Esophagus squamous epithelium (tissue), 4 donors: ENCODE measurements at regions not wholly inside any gene's neighbourhood (a gene's known extent, or its start where the extent isn't known, plus 50 kb on each side); places are given as distances from the start of the nearest gene placed in this dataset.

Experiments used
- POLR2A ChIP-seq, 4 donors: fragments of 450-650 bp; IDR thresholded peaks; one replicate each; pipeline ENCODE4 v1.6.1; 2017; ENCODE audit warnings: antibody characterized with exemption in 4 of 4, mild to moderate bottlenecking in 4 of 4, moderate library complexity in 3 of 4
- TF ChIP-seq, protein P1 (sequence below), 6 experiments: fragments of 450-650 bp in 4 of 6; fragments of 200-600 bp in 2 of 6; sonication (generic) in 2 of 6; IDR thresholded peaks; one replicate each; pipeline ENCODE4 v1.5.1; 2016 to 2019; ENCODE audit warnings: antibody characterized with exemption in 6 of 6, mild to moderate bottlenecking in 4 of 6, moderate library complexity in 4 of 6

DNA sequence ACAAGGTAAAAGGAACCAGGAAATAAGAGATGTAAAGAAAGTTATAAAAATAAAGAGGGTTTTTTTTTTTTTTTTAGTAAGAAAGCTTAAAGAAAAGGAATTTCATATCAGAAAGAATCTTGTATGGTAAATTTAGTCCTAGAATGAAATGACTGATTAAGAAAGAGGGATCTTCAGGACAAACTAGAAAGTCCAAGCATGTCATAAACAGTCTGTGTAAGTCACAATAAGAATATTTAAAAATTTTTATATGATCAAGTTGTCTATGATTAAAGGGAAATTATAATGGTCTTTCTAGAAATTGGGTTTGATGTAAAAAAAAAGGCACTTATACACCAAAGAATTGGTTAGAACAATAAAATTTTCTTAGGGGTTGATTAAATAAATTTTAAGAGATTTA lies 289.5 kb downstream of the XPNPEP1 start:
- TF ChIP-seq, protein P1, sequence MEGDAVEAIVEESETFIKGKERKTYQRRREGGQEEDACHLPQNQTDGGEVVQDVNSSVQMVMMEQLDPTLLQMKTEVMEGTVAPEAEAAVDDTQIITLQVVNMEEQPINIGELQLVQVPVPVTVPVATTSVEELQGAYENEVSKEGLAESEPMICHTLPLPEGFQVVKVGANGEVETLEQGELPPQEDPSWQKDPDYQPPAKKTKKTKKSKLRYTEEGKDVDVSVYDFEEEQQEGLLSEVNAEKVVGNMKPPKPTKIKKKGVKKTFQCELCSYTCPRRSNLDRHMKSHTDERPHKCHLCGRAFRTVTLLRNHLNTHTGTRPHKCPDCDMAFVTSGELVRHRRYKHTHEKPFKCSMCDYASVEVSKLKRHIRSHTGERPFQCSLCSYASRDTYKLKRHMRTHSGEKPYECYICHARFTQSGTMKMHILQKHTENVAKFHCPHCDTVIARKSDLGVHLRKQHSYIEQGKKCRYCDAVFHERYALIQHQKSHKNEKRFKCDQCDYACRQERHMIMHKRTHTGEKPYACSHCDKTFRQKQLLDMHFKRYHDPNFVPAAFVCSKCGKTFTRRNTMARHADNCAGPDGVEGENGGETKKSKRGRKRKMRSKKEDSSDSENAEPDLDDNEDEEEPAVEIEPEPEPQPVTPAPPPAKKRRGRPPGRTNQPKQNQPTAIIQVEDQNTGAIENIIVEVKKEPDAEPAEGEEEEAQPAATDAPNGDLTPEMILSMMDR (IDR thresholded peaks at IDR 0.05) = no peak
- TF ChIP-seq POLR2A (IDR thresholded peaks at IDR 0.05) = no peak
